GM10248 (cell line): ENCODE measurements at regions not wholly inside any gene's neighbourhood (a gene's known extent, or its start where the extent isn't known, plus 50 kb on each side); places are given as distances from the start of the nearest gene placed in this dataset.

Experiments
- CTCF ChIA-PET: fragments of 300-600 bp; sonication (Branson Sonifier 250); formaldehyde crosslinking; extraction: SDS; loops from one replicate; lab custom pipeline; 2021; ENCODE audit warnings: antibody characterized with exemption; lab: Yijun Ruan, JAX
- POLR2A ChIA-PET: fragments of 350-650 bp; sonication (Branson Sonifier 250); formaldehyde crosslinking; extraction: SDS; loops from one replicate; lab custom pipeline; 2020; ENCODE audit warnings: antibody characterized with exemption; lab: Yijun Ruan, JAX
- DNase-seq: peaks from one replicate; pipeline ENCODE4 v3.0.0; 2012; ENCODE audit errors: extremely low spot score
- CTCF ChIP-seq: IDR thresholded peaks from 2 replicates; pipeline ENCODE4 v1.5.1; 2012; ENCODE audit warnings: mild to moderate bottlenecking, low read depth; ENCODE audit errors: extremely low read depth, missing control alignments, control extremely low read depth

- no peak for DNase-seq
- TF ChIP-seq CTCF = no peak
- POLR2A ChIA-PET = no interaction called here
- CTCF ChIA-PET = no interaction called here
These were observed 142.9 kb downstream of the OLFM1 start for GRCh38 chr9:135230386-135230765.

- POLR2A ChIA-PET = no interaction called here
These were observed 143.5 kb downstream of the OLFM1 start for GRCh38 chr9:135230817-135231520.

GRCh38 chr9:135239100-135239768 is 151.8 kb downstream of the OLFM1 start:
- no peak for DNase-seq
- POLR2A ChIA-PET = no interaction called here
- no peak for TF ChIP-seq CTCF
- CTCF ChIA-PET = no interaction called here

More at GRCh38 chr9:135230817-135231520, 143.5 kb downstream of the OLFM1 start:
- CTCF ChIA-PET = interaction anchor here (1.2 kb wide), 1 partner anchor 1641 kb away, joined by 3 read pairs; no protein-coding TSS in a partner anchor
- no peak for DNase-seq
- no peak for TF ChIP-seq CTCF

GRCh38 chr9:135239769-135240141 is 152.3 kb downstream of the OLFM1 start:
- no peak for TF ChIP-seq CTCF
- CTCF ChIA-PET = no interaction called here
- no peak for DNase-seq
- POLR2A ChIA-PET = no interaction called here

- TF ChIP-seq CTCF = no peak
- no peak for DNase-seq
- CTCF ChIA-PET = no interaction called here
- POLR2A ChIA-PET = no interaction called here
These were observed 152.8 kb downstream of the OLFM1 start for GRCh38 chr9:135240222-135240621.

- ChIA-PET CTCF (no interaction called here), POLR2A (no interaction called here)
- DNase-seq = no peak
- no peak for TF ChIP-seq CTCF
These were observed 153.4 kb downstream of the OLFM1 start for GRCh38 chr9:135240871-135241311.
